Prostate gland (tissue), 2 donors: ENCODE measurements at regions not wholly inside any gene's neighbourhood (a gene's known extent, or its start where the extent isn't known, plus 50 kb on each side); places are given as distances from the start of the nearest gene placed in this dataset.

Experiments used
- POLR2A ChIP-seq: fragments of 450-650 bp; IDR thresholded peaks from one replicate; pipeline ENCODE4 v1.6.1; 2016; ENCODE audit warnings: antibody characterized with exemption, mild to moderate bottlenecking
- POLR2AphosphoS5 ChIP-seq: sonication (generic); formaldehyde crosslinking; IDR thresholded peaks from one replicate; pipeline ENCODE4 v1.6.1; 2017; ENCODE audit warnings: antibody characterized with exemption
- TF ChIP-seq, protein P1 (sequence below), 4 experiments: fragments of 200-600 bp in 2 of 4; fragments of 450-650 bp in 2 of 4; sonication (generic) in 2 of 4; IDR thresholded peaks; 1 replicate in 3 of 4; 2 replicates in 1 of 4; pipeline ENCODE4 v1.5.1; 2016 to 2019; ENCODE audit warnings: antibody characterized with exemption in 4 of 4, mild to moderate bottlenecking in 2 of 4, moderate library complexity in 2 of 4

GRCh38 chr12:34142430-34142829 lies 120.1 kb downstream of the ALG10 start:
- TF ChIP-seq POLR2AphosphoS5: no peak
- TF ChIP-seq, protein P1, sequence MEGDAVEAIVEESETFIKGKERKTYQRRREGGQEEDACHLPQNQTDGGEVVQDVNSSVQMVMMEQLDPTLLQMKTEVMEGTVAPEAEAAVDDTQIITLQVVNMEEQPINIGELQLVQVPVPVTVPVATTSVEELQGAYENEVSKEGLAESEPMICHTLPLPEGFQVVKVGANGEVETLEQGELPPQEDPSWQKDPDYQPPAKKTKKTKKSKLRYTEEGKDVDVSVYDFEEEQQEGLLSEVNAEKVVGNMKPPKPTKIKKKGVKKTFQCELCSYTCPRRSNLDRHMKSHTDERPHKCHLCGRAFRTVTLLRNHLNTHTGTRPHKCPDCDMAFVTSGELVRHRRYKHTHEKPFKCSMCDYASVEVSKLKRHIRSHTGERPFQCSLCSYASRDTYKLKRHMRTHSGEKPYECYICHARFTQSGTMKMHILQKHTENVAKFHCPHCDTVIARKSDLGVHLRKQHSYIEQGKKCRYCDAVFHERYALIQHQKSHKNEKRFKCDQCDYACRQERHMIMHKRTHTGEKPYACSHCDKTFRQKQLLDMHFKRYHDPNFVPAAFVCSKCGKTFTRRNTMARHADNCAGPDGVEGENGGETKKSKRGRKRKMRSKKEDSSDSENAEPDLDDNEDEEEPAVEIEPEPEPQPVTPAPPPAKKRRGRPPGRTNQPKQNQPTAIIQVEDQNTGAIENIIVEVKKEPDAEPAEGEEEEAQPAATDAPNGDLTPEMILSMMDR (IDR thresholded peaks at IDR 0.05): no peak
- no peak for TF ChIP-seq POLR2A
